Ishikawa (cell line): ENCODE measurements at regions not wholly inside any gene's neighbourhood (a gene's known extent, or its start where the extent isn't known, plus 50 kb on each side); places are given as distances from the start of the nearest gene placed in this dataset.

Experiments
- CEBPB ChIP-seq: IDR thresholded peaks from 2 replicates; pipeline ENCODE4 v1.6.1; 2012
- CREB1 ChIP-seq: IDR thresholded peaks from 2 replicates; pipeline ENCODE4 v1.6.1; 2012; ENCODE audit warnings: low read depth
- EGR1 ChIP-seq: IDR thresholded peaks from 2 replicates; pipeline ENCODE4 v1.6.1; 2012
- EP300 ChIP-seq: IDR thresholded peaks from 2 replicates; pipeline ENCODE4 v1.6.1; 2012; ENCODE audit warnings: borderline replicate concordance
- FOXM1 ChIP-seq: IDR thresholded peaks from 2 replicates; pipeline ENCODE4 v1.6.1; 2012; ENCODE audit warnings: low read depth, borderline replicate concordance
- NFIC ChIP-seq: IDR thresholded peaks from 2 replicates; pipeline ENCODE4 v1.6.1; 2012
- RAD21 ChIP-seq: IDR thresholded peaks from 2 replicates; pipeline ENCODE4 v1.6.1; 2012; ENCODE audit warnings: low read depth
- TAF1 ChIP-seq: IDR thresholded peaks from 2 replicates; pipeline ENCODE4 v1.6.1; 2012; ENCODE audit warnings: low read depth, mild to moderate bottlenecking
- TCF12 ChIP-seq: IDR thresholded peaks from 2 replicates; pipeline ENCODE4 v1.6.1; 2012; ENCODE audit warnings: low read depth
- TEAD4 ChIP-seq: IDR thresholded peaks from 2 replicates; pipeline ENCODE4 v1.6.1; 2012
- YY1 ChIP-seq: IDR thresholded peaks from 2 replicates; pipeline ENCODE4 v1.6.1; 2012; ENCODE audit warnings: low read depth
- ZBTB7A ChIP-seq: IDR thresholded peaks from 2 replicates; pipeline ENCODE4 v1.6.1; 2012; ENCODE audit warnings: low read depth
- TF ChIP-seq, protein P1 (sequence below): IDR thresholded peaks from 2 replicates; pipeline ENCODE4 v1.6.1; 2012
- TF ChIP-seq, protein P2 (sequence below): IDR thresholded peaks from 2 replicates; pipeline ENCODE4 v1.6.1; 2012; ENCODE audit warnings: low read depth, mild to moderate bottlenecking
- TF ChIP-seq, protein P3 (sequence below): IDR thresholded peaks from 2 replicates; pipeline ENCODE4 v1.6.1; 2012

DNA sequence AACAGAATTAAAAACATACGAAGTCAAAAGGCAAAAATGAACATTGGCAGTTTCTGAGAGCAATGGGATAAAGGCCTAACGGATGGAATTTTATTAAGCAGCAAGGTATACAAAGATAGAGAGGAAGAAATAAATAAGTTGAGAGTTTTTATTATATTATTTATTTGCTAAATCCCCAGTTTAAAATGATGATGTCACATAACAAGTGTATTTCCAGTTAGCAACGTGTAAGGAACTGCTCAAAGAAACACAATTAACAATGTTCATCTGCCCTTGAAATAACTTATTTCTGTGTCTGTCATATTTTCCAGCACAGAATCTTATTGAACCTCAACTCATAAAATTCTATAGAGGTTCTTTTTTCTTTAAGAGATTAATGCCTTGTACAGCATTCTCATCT is 108.6 kb upstream of the TMEM106B start:
- TF ChIP-seq, protein P1, sequence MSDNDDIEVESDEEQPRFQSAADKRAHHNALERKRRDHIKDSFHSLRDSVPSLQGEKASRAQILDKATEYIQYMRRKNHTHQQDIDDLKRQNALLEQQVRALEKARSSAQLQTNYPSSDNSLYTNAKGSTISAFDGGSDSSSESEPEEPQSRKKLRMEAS = no peak
- TF ChIP-seq TAF1 (no peak), RAD21 (no peak), EGR1 (no peak), TCF12 (no peak), TEAD4 (no peak), EP300 (no peak), CREB1 (no peak), YY1 (no peak), CEBPB (no peak), NFIC (no peak), ZBTB7A (no peak), FOXM1 (no peak)
- TF ChIP-seq, protein P2, sequence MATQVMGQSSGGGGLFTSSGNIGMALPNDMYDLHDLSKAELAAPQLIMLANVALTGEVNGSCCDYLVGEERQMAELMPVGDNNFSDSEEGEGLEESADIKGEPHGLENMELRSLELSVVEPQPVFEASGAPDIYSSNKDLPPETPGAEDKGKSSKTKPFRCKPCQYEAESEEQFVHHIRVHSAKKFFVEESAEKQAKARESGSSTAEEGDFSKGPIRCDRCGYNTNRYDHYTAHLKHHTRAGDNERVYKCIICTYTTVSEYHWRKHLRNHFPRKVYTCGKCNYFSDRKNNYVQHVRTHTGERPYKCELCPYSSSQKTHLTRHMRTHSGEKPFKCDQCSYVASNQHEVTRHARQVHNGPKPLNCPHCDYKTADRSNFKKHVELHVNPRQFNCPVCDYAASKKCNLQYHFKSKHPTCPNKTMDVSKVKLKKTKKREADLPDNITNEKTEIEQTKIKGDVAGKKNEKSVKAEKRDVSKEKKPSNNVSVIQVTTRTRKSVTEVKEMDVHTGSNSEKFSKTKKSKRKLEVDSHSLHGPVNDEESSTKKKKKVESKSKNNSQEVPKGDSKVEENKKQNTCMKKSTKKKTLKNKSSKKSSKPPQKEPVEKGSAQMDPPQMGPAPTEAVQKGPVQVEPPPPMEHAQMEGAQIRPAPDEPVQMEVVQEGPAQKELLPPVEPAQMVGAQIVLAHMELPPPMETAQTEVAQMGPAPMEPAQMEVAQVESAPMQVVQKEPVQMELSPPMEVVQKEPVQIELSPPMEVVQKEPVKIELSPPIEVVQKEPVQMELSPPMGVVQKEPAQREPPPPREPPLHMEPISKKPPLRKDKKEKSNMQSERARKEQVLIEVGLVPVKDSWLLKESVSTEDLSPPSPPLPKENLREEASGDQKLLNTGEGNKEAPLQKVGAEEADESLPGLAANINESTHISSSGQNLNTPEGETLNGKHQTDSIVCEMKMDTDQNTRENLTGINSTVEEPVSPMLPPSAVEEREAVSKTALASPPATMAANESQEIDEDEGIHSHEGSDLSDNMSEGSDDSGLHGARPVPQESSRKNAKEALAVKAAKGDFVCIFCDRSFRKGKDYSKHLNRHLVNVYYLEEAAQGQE = no peak
- TF ChIP-seq, protein P3, sequence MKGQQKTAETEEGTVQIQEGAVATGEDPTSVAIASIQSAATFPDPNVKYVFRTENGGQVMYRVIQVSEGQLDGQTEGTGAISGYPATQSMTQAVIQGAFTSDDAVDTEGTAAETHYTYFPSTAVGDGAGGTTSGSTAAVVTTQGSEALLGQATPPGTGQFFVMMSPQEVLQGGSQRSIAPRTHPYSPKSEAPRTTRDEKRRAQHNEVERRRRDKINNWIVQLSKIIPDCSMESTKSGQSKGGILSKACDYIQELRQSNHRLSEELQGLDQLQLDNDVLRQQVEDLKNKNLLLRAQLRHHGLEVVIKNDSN = no peak

DNA sequence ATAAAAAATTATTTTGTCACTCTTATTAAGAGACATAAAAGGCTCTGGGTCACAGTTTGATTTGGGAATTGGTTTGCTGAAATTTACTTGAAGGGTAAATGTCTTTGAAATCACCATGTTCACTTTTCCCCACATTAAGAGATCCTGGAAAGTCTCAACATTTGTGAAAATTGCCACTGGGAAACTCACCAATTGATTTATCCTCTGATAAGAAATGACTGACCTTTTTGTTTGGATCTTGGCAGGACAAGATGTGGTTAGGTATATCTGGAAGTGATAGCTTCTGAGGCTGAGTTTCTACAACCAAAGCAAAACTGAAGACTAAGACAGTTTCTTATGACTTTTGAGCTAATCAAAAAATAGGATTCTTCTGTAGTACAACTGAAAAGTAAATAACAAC is 107.1 kb upstream of the TMEM106B start:
- TF ChIP-seq ZBTB7A = no peak
- TF ChIP-seq YY1 = no peak
- TF ChIP-seq, protein P3 = no peak
- TF ChIP-seq RAD21 = no peak
- TF ChIP-seq TAF1 = no peak
- TF ChIP-seq TEAD4 = no peak
- TF ChIP-seq EP300 = no peak
- TF ChIP-seq TCF12 = no peak
- TF ChIP-seq FOXM1 = no peak
- TF ChIP-seq NFIC = no peak
- no peak for TF ChIP-seq CEBPB
- TF ChIP-seq, protein P1 = no peak
- TF ChIP-seq EGR1 = no peak
- TF ChIP-seq CREB1 = no peak
- TF ChIP-seq, protein P2 = no peak

DNA sequence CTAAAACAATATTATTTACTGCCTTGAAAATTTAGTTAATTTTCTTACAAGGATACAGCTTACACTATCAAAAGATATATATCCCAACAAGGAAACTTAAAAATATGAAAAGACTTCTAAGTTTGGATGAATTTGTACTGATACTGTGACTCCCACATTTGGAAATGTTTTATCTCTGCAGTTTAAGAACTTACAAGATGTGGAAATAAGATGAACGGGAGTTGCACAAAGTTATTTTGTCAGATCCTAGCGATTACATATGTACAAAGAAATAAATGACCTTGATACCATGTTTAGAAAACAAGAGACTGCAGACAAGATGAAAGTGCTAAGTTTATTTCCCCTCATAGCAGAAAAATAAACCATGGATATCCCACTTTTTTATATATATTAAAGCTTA is 103.7 kb upstream of the TMEM106B start:
- TF ChIP-seq TEAD4 (no peak), FOXM1 (no peak), EGR1 (no peak), CREB1 (no peak), CEBPB (no peak), TCF12 (no peak), ZBTB7A (no peak), RAD21 (no peak), NFIC (no peak), TAF1 (no peak), YY1 (no peak), EP300 (no peak)
- TF ChIP-seq, protein P3 = no peak
- TF ChIP-seq, protein P1 = no peak
- TF ChIP-seq, protein P2 = no peak

DNA sequence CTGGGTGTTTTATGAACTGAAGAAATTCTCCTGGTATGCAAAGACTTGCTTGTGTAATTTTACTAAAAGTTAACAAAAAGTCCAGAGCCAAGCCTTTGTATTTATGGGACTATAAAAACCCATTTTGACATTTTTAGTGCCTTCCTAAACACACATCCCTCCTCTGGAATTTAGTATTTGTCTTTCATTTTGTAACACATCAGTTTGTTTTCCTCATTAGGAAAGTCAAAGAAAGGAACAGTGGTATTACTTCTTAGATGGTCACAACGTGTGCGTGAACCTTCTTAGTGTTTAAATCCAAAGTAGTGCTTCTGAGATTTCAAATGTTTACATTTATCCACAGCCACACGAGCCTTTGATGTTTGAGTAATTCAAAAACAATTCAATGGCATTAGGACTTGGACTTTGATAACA is 103.2 kb upstream of the TMEM106B start:
- no peak for TF ChIP-seq TCF12
- TF ChIP-seq CREB1 = no peak
- no peak for TF ChIP-seq TEAD4
- TF ChIP-seq ZBTB7A = no peak
- TF ChIP-seq, protein P2 = no peak
- TF ChIP-seq TAF1 = no peak
- no peak for TF ChIP-seq EGR1
- TF ChIP-seq, protein P1 = no peak
